ENCODE measurements at regions not wholly inside any gene's neighbourhood (a gene's known extent, or its start where the extent isn't known, plus 50 kb on each side); places are given as distances from the start of the nearest gene placed in this dataset.

DNA sequence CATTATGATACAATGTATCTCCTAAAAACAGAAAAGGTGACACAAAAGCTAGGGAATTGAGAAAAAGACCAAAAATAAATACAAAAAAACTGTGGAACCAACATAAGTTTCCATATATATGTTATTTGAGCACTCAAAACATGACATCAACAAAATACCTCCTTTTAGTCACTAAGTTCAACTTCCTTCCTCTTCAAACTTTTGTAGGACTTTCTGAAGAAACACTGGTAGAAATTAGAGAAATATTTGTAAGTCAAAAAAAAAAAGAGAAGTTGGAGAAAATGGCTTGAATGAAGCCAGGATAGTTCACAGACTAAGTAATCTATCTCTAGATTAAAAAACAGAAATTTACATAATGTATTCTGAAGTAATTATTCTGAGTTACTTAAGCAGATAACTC is 208.4 kb upstream of the ALCAM start:
- TF ChIP-seq, protein P1, sequence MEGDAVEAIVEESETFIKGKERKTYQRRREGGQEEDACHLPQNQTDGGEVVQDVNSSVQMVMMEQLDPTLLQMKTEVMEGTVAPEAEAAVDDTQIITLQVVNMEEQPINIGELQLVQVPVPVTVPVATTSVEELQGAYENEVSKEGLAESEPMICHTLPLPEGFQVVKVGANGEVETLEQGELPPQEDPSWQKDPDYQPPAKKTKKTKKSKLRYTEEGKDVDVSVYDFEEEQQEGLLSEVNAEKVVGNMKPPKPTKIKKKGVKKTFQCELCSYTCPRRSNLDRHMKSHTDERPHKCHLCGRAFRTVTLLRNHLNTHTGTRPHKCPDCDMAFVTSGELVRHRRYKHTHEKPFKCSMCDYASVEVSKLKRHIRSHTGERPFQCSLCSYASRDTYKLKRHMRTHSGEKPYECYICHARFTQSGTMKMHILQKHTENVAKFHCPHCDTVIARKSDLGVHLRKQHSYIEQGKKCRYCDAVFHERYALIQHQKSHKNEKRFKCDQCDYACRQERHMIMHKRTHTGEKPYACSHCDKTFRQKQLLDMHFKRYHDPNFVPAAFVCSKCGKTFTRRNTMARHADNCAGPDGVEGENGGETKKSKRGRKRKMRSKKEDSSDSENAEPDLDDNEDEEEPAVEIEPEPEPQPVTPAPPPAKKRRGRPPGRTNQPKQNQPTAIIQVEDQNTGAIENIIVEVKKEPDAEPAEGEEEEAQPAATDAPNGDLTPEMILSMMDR (IDR thresholded peaks at IDR 0.05): no peak
- TF ChIP-seq POLR2A (IDR thresholded peaks at IDR 0.05): no peak
